SK-N-SH treated with all-trans-retinoic acid at 6 μM for 48 hours (cell line): ENCODE measurements at regions not wholly inside any gene's neighbourhood (a gene's known extent, or its start where the extent isn't known, plus 50 kb on each side); places are given as distances from the start of the nearest gene placed in this dataset.

Experiments
- ISL1 ChIP-seq: fragments of 250-450 bp; sonication (Bioruptor Pico); IDR thresholded peaks from 2 replicates; pipeline ENCODE4 v2.1.2; 2022; ENCODE audit warnings: mild to moderate bottlenecking, moderate library complexity
- PATZ1 ChIP-seq: fragments of 250-450 bp; sonication (Bioruptor Pico); IDR thresholded peaks from 2 replicates; pipeline ENCODE4 v1.8.0; 2020; ENCODE audit warnings: mild to moderate bottlenecking, moderate library complexity, borderline replicate concordance
- PPARA ChIP-seq: fragments of 250-450 bp; sonication (Bioruptor Pico); IDR thresholded peaks from 2 replicates; pipeline ENCODE4 v1.5.0; 2020; ENCODE audit warnings: mild to moderate bottlenecking, borderline replicate concordance
- RARB ChIP-seq: fragments of 250-450 bp; sonication (Bioruptor Pico); IDR thresholded peaks from 2 replicates; pipeline ENCODE4 v1.8.0; 2021; ENCODE audit warnings: mild to moderate bottlenecking, moderate library complexity
- SNAI2 ChIP-seq: fragments of 250-450 bp; sonication (Bioruptor Pico); IDR thresholded peaks from 2 replicates; pipeline ENCODE4 v1.5.0; 2020; ENCODE audit warnings: mild to moderate bottlenecking, moderate library complexity
- TCF4 ChIP-seq: fragments of 250-450 bp; sonication (Bioruptor Pico); IDR thresholded peaks from 2 replicates; pipeline ENCODE4 v1.8.0; 2021; ENCODE audit warnings: mild to moderate bottlenecking, moderate library complexity, borderline replicate concordance
- ZC3H10 ChIP-seq: fragments of 250-450 bp; sonication (Bioruptor Pico); IDR thresholded peaks from 2 replicates; pipeline ENCODE4 v1.5.1; 2021; ENCODE audit warnings: mild to moderate bottlenecking, moderate library complexity
- ZFP3 ChIP-seq: fragments of 250-450 bp; sonication (Bioruptor Pico); IDR thresholded peaks from 2 replicates; pipeline ENCODE4 v1.5.0; 2020; ENCODE audit warnings: mild to moderate bottlenecking, moderate library complexity

DNA sequence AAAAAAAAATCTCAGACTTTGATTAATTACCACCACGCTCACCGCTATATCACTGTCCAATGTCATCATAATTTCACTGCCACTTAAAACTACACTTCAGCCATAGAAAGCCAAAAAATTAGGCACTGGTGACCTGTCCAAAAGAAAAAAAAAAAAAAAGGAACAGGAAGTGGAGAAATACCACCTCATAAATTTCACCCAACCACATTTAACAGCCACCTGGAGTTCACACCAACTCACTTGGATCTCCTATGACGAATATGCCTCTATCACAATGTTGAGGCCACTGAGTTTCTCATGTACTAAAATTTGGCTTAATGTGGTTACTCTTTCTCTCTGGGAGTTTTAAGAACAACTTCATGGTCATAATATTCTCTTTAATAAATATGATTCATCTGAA, 237.5 kb upstream of the RSPO3 start:
- TF ChIP-seq SNAI2 (CRISPR knock-in tag) (no peak), RARB (CRISPR knock-in tag) (no peak), PATZ1 (CRISPR knock-in tag) (no peak), PPARA (no peak), ISL1 (CRISPR knock-in tag) (no peak), ZC3H10 (CRISPR knock-in tag) (no peak), ZFP3 (CRISPR knock-in tag) (no peak), TCF4 (no peak)
